ENCODE measurements at regions not wholly inside any gene's neighbourhood (a gene's known extent, or its start where the extent isn't known, plus 50 kb on each side); places are given as distances from the start of the nearest gene placed in this dataset.

DNA sequence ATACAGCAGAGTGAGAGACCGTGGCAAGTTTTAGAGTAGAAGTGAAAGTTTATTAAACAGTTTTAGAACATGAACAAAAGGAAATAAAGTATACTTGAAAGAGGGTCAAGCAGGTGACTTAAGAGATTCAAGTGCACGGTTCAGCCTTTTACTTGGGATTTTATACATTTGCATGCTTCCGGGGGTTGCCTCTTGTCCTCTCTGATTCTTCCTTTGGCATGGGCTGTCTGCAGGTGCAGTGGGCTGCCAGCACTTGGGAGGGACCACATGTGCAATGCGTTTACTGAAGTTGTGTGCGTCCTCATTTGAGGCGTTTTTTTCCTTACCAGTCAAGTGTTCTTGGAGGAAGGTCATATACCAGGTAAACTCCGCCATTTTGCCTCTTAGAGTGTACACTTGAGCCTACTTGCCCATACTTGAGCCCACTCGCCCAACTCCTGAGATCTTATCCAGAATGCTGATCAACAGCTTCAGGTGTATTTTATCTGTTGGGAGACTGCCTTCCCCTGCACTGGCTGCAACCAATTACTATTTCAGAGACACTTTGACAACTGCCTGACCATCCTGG is 195.2 kb downstream of the IRX5 start:
- Mint-ChIP-seq H3K27ac (no peak overlapping the region), H3K36me3 (no peaks in the 10 kb centered on the region), H3K4me1 (no peaks in the 10 kb centered on the region), H3K27me3 (no peaks in the 10 kb centered on the region), H3K4me3 (no peak overlapping the region), H3K9me3 (peaks cover 7% of the 10 kb centered on the region)
- no peak for DNase-seq

DNA sequence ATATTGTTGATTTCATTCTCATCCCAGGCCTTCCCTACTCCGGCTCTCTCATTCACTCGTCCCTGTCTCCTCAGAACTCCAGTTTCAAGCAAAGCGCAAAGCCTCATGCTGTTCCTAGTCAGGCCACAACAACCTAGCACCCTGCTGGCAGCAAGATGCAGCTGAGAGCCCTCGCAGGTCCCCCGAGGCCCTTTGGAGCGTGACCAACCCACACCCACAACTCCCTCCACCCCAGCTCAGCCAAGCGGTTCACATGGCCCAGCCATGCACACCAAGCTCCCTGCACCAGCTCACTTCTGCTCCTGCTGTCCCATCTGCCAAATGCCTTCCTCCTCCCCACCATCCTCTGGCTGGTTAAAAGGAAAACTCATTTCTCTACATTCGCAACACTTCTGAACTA is 195.8 kb downstream of the IRX5 start:
- Mint-ChIP-seq H3K9me3 (peaks cover 7% of the 10 kb centered on the region), H3K27me3 (no peaks in the 10 kb centered on the region), H3K4me1 (no peaks in the 10 kb centered on the region), H3K4me3 (no peak overlapping the region), H3K36me3 (no peaks in the 10 kb centered on the region), H3K27ac (no peak overlapping the region)
- no peak for DNase-seq

DNA sequence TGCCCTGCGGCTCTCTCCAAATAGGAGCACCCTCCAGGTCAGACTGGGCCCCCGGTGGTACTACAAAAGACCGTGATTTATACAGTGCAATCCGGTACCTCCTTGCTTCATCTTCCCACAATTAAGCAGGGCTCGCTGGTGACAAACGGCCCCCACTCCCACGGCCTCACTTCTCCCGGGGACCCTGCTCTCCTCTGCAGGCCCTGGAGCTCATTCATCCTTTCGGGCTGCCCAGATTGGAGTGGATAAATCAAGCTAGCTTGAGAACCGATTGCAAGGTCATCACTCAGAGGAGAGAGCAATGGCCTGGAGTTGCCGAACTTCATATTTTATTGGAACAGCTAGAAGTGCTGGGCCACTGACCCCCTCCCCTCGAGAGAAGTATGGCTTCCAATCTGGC is 193.5 kb upstream of the IRX6 start:
- Mint-ChIP-seq H3K4me3 (no peak overlapping the region), H3K36me3 (no peaks in the 10 kb centered on the region), H3K9me3 (no peaks in the 10 kb centered on the region), H3K4me1 (no peaks in the 10 kb centered on the region), H3K27ac (no peak overlapping the region), H3K27me3 (no peaks in the 10 kb centered on the region)
- no peak for DNase-seq

DNA sequence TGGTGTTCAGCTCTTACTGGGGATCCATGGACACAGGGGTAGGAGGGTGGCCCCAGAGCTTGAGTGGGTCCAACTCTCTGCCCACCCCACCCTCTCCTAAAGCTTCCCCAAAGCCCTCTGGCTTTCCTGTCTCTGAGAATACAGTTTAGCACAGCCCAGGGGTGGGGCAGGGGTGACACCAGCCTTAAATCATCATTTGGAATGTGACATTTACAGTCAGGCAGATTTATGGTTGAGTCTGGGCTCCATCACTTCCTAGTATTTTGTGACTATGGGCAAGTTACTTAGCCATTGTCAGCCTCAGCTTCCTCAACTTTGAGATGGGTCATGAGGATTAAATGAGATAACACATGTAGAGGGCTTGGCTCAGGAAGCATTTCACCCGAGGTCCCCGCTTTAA is 193.1 kb upstream of the IRX6 start:
- no peak overlapping the region for H3K27ac Mint-ChIP-seq
- no peak overlapping the region for H3K4me3 Mint-ChIP-seq
- H3K4me1 Mint-ChIP-seq, result no peaks in the 10 kb centered on the region
- no peaks in the 10 kb centered on the region for H3K36me3 Mint-ChIP-seq
- no peak for DNase-seq
- no peaks in the 10 kb centered on the region for H3K27me3 Mint-ChIP-seq
- H3K9me3 Mint-ChIP-seq, result no peaks in the 10 kb centered on the region

DNA sequence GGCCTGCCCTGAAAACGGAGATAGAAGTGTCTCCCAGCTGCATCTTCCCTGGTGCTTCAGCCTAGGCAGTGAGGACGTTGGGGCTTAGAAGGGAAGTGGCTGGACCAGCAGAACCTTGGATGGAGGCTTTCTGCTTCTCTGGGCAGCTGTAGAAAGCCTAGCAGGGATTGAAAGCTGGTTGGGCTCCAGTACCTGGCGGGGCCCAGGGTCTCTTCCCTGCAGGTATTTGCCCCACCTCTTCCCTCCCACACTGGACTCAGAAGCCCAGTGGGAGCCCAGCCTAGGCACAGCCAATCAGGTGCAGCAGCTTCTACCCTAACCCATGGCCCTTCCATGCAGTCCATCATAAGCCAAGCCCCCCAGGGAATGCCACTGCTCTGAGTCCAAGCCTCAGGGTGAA is 190.3 kb upstream of the IRX6 start:
- no peaks in the 10 kb centered on the region for H3K9me3 Mint-ChIP-seq
- DNase-seq, result no peak
- no peaks in the 10 kb centered on the region for H3K4me1 Mint-ChIP-seq
- H3K27me3 Mint-ChIP-seq, result no peaks in the 10 kb centered on the region
- no peak overlapping the region for H3K4me3 Mint-ChIP-seq
- H3K36me3 Mint-ChIP-seq, result no peaks in the 10 kb centered on the region
- H3K27ac Mint-ChIP-seq, result no peak overlapping the region

DNA sequence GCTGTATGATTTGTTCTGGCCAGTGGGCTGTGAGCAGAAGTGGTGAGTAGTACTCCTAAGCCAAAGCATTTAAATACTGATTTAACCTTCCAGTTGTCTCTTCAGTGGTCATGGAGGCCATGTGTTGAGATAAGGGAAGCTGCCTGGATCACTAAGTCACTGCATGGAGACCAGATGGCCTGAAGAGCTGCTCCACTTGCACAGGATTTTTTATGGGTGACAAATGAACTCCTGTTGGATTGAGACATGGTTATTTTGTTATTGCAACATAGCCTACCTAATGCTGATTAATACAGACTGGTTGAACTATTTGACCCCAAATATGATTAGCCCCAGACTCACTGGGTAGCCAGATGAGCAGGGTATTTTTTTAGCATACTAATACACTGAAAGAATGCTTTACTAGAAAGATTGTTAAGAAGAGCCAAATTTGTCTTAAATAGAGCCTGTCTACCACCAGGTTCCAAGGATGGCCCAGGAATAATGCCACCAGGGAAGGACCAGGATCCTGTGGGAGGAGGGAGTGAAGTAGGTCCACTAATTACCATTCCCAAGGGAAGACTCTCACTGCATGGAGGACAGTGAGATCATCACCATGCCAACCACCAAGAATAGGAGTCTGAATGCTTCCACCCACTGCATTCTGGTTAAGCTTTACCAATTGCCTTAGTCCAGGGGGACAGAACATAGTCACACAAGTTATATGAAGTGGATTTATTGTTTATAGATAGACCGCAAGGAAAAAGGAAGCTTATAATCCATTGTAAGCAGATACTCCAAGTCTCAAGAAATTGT is 187.4 kb upstream of the IRX6 start:
- DNase-seq, result no peak
- no peaks in the 10 kb centered on the region for H3K27me3 Mint-ChIP-seq

DNA sequence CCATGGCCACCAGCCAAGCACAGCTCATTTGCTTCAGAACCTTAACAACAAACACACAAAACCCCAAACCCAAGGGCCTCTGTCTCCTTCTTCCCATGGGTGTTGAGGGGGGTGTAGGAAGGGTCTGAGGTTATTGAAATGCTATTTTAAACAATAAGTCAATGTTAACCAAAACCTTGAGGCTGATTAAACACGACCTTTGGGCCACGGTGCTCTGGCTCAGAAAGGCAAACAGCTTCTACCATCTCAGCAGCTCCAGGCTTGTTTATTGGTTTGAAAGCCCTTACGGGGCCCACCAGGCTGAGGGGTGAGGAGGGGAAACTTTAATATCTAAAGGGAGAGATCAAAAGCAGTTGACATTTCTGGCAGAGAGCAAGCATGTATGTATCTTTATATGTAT is 185.7 kb upstream of the IRX6 start:
- Mint-ChIP-seq H3K9me3 (no peaks in the 10 kb centered on the region), H3K4me3 (no peak overlapping the region), H3K36me3 (no peaks in the 10 kb centered on the region), H3K27ac (no peak overlapping the region), H3K27me3 (no peaks in the 10 kb centered on the region), H3K4me1 (no peaks in the 10 kb centered on the region)
- no peak for DNase-seq

More for the DNA sequence above, 187.4 kb upstream of the IRX6 start:
- Mint-ChIP-seq H3K9me3 (no peaks in the 10 kb centered on the region), H3K27ac (no peak overlapping the region), H3K36me3 (no peaks in the 10 kb centered on the region), H3K4me3 (no peak overlapping the region), H3K4me1 (no peaks in the 10 kb centered on the region)

DNA sequence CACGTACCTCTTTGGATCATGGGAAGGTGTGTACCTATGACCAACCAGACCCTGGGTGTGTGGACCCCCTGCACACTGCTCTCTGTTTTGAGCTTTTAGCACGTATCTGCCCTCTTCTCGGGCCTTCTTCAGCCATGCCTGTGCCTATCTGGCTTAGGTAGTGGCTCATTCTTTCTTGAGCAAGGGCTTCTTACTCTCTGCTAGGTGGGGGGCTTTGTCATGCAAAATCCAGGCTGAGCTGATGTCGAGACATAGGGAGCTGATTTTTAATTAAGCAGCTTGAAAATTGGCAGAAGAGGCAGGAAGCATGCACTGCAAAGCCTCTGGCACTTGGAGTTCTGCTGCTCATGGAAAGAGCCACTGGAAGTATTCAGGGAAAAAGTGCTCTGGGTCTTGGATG is 181.6 kb upstream of the IRX6 start:
- Mint-ChIP-seq H3K9me3 (no peaks in the 10 kb centered on the region), H3K4me3 (no peak overlapping the region), H3K4me1 (no peaks in the 10 kb centered on the region), H3K36me3 (no peaks in the 10 kb centered on the region), H3K27ac (no peak overlapping the region), H3K27me3 (no peaks in the 10 kb centered on the region)
- no peak for DNase-seq

DNA sequence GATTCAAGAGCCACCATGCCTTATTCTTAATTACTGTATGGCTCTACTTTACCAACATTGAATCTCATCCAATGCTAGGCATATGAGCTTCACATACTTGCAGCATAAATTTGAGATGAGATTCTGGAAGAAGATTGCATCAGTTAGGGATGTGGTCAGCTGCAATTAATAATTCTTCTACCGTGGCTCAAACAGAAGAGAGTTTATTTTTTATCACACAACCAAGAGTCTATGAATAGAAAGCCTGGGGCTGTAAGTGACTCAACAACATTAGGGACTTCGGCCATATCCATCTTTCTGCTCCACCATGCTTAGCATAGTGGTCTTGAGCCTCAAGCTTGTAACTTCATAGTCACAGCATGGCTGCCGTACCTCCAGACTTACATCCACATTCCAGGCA is 179.4 kb upstream of the IRX6 start:
- DNase-seq, result no peak
- H3K36me3 Mint-ChIP-seq, result no peaks in the 10 kb centered on the region
- H3K27me3 Mint-ChIP-seq, result no peaks in the 10 kb centered on the region
- no peak overlapping the region for H3K4me3 Mint-ChIP-seq
- no peaks in the 10 kb centered on the region for H3K9me3 Mint-ChIP-seq
- H3K27ac Mint-ChIP-seq, result no peak overlapping the region
- H3K4me1 Mint-ChIP-seq, result no peaks in the 10 kb centered on the region

DNA sequence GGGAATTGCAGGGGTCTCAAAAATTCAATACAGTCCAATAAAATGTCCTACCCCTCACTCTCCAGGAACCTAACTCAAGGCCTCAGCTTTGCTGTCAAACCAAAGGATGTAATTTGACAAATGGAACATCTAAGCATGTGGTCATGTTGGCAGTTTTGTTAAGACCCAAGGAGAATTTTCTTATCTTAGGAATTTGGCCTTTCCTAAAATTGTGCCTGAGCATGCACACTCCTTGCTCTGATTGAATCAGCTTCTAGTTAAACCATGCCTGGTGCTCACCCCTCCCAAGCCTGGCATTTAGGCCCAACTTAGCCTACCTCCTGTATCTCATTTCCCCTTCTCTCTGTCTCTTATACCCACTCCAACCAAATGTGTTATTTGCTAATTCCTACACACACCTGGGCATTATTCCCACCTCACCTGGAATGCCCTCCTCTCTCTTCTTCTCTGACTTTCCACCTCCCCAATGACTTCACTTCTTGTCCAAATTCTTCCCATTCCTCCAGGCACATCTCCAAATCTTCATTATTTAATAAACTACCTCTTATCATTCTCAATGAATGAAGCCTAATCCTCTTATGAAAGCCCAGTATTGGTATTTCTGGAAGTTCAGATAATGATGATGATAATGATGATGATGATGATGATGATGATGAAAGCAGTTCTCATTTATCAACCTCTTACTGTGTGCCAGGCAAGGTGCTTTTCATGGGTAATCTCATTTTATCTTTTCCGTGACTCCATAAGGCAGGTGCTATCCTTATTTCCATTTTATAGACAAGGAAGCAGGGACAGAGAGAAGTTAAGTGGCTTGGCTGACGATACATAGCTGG is 178.0 kb upstream of the IRX6 start:
- Mint-ChIP-seq H3K36me3 (no peaks in the 10 kb centered on the region), H3K9me3 (no peaks in the 10 kb centered on the region), H3K4me1 (no peaks in the 10 kb centered on the region), H3K27ac (no peak overlapping the region), H3K4me3 (no peak overlapping the region), H3K27me3 (no peaks in the 10 kb centered on the region)
- no peak for DNase-seq

DNA sequence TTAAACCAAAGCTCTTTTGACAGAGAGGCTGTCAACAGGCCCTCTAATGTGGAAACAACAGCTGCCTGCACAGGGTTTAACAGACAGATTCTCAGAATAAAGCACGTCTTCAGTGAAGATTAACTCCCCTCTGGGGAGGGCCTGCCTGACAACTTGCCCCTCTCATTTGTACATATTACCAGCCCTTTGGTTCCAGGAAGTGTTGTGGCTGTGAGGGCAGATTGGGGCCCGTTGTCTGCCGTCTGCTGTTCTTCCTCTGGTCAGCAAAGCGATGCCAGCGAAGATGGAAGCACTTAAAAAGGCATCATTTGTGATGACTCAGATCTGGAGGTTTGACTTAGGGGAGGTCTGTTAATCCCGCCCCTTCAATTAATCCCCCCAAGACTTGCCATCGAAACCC is 177.0 kb upstream of the IRX6 start:
- Mint-ChIP-seq H3K36me3 (no peaks in the 10 kb centered on the region), H3K27ac (no peak overlapping the region), H3K4me3 (no peak overlapping the region), H3K27me3 (no peaks in the 10 kb centered on the region), H3K9me3 (no peaks in the 10 kb centered on the region), H3K4me1 (no peaks in the 10 kb centered on the region)
- DNase-seq, result no peak

DNA sequence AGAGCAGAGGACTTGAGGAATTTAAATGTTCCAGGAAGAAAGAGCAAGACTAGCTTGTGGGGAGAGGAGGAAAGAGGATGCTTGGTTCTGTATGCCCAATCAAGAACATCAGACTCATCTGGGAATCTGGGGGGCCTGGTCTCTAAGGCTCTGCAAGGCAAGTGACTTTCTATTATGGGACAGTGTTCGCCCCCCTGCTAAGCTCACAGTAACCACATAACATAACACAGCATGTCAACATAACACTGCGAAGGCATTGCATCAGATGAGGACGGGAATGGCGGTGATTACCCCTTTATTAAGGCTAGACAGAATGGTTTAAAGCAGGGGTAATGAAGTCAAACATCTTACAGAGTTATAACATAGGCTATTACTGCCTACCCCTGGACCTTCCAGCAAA is 176.6 kb upstream of the IRX6 start:
- H3K9me3 Mint-ChIP-seq, result no peaks in the 10 kb centered on the region
- H3K4me3 Mint-ChIP-seq, result no peak overlapping the region
- no peaks in the 10 kb centered on the region for H3K27me3 Mint-ChIP-seq
- H3K27ac Mint-ChIP-seq, result no peak overlapping the region
- no peaks in the 10 kb centered on the region for H3K36me3 Mint-ChIP-seq
- no peak for DNase-seq
- H3K4me1 Mint-ChIP-seq, result no peaks in the 10 kb centered on the region

DNA sequence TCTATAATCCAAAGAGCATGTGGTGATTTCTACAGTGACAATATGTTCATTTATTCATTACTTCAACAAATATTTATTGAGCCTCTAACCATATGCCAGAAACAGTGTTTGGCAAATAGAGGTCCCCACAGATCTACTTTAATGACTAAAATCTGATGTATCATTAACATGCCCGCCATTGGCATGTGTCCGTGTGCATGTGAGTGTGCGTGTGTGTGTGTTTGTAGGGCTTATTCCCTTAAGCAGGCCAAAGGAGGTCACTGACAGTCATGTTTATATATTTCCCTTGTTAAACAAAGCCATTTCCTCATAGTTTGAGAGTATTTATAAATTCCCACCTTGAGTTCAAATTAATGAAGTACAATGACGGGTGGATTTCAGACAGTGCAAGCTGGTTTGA is 174.4 kb upstream of the IRX6 start:
- Mint-ChIP-seq H3K4me1 (no peaks in the 10 kb centered on the region), H3K27me3 (peaks cover 3% of the 10 kb centered on the region), H3K4me3 (no peak overlapping the region), H3K36me3 (no peaks in the 10 kb centered on the region), H3K27ac (no peak overlapping the region), H3K9me3 (no peaks in the 10 kb centered on the region)
- DNase-seq, result no peak

DNA sequence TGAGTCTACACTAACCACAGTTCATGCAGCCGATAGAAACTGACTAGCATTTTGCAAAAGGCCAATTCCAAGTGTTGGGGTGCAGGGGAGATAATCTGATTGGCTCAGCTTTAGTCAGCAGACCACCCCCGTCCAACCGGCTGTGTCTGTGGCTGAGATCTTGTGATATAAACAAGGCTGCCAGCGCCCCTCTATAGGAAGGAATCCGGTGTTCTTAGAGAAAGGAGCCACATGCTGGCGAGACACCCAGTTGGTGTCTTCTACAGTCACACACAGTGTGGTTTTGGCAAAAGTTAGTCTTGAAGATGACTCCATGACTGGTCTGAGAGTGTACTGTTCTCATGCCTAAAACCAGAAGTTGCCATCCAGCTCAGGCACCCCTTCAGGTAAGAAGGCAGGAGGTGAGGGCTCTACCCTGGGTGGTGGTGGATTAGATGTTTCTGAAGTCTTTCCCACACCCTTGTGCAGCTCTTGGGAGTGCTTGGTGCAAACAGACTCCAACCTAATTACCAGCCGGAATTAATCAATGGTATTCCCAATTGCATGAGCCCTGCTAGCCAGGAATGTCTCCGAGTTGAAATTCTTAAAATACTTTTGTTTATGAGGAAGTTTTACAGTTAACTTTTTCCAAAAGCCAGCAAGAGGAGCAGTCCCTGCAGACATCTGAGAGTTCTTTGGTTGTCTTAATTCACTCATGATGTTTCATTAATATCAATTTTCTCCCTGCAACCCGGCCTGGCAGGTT is 172.3 kb upstream of the IRX6 start:
- no peaks in the 10 kb centered on the region for H3K9me3 Mint-ChIP-seq
- no peaks in the 10 kb centered on the region for H3K36me3 Mint-ChIP-seq
- H3K4me1 Mint-ChIP-seq, result no peaks in the 10 kb centered on the region
- DNase-seq, result no peak
- H3K27me3 Mint-ChIP-seq, result peaks cover 3% of the 10 kb centered on the region
- H3K4me3 Mint-ChIP-seq, result no peak overlapping the region
- no peak overlapping the region for H3K27ac Mint-ChIP-seq

DNA sequence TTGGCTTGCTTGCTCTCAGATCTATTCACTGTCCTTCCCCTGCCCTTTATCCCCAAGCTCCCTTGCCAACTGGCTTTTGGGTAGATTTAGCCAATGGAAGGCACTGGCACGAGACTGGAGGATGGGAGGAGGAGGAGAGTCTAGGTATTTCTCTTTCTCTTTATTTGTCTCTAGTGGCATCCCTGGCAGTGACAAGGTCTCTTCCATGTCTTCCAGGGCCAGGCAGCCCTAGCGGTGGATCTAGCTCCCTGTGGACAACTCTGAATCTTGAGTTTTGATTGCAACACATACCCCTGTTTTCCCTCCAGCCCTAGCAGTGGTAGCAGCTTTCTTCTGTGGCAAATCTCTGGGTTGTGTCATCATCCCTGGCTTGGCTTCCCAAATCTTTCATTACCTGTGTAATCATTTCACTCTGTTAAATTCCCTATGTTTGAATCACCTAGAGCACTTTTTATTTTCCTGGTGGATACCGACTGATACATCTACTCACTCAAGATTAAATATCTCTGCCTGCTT is 171.1 kb upstream of the IRX6 start:
- Mint-ChIP-seq H3K9me3 (no peaks in the 10 kb centered on the region), H3K4me1 (no peaks in the 10 kb centered on the region), H3K4me3 (no peak overlapping the region), H3K36me3 (no peaks in the 10 kb centered on the region), H3K27ac (no peak overlapping the region), H3K27me3 (peaks cover 3% of the 10 kb centered on the region)
- DNase-seq, result no peak

Measured in activated naive CD8-positive, alpha-beta T cell treated with anti-CD3 and anti-CD28 coated beads for 36 hours (primary cell).